ENCODE measurements at regions not wholly inside any gene's neighbourhood (a gene's known extent, or its start where the extent isn't known, plus 50 kb on each side); places are given as distances from the start of the nearest gene placed in this dataset.
"Not testable (repeated sequence)": the region's sequence is repeated elsewhere in the genome, so short reads cannot be mapped to it uniquely, and the experiment has no call there.

DNA sequence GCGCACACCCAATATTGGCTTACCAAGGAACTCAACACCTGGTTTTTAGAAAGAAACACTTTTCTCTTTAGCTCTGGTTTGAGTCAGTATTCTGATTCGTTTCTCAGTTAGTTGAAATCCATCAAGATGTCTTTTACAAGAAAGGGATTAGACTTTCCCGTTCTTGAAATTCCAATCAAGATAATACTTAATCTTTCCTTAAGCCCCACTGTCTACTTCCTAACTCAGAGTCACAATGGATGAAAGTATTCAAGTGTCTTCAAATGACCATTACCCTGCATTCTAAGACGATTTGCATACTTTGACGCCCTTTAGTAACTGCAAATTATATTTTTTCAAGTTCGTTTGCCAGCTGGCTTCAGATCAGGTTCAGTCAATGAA lies 189.8 kb downstream of the USP22 start:
- TF ChIP-seq EP300 (IDR thresholded peaks at IDR 0.05; ENCODE audit: low read depth) (no peak), POLR2AphosphoS5 (IDR thresholded peaks at IDR 0.05) (no peak), CTCF (IDR thresholded peaks at IDR 0.05) (no peak), POLR2A (IDR thresholded peaks at IDR 0.05) (no peak)
- H3K27ac ChIP-seq = peak overlapping the region in 1 of 4 donors; percentile 68
- in situ Hi-C loops (cut with MboI; ENCODE audit: low pct_ligation_motif_present in 1 of 4, low pct_unique_long_range_greater_than_20kb in 1 of 4, low sequenced_read_pairs in 3 of 4) (no loop called here), intact Hi-C loops (cut with DNase I; ENCODE audit: low total_unique reads) (no loop called here)
- peak overlapping the region in 2 of 4 donors; percentile 25 to 37 for H3K4me3 ChIP-seq
- no peaks in the 10 kb centered on the region for H3K9me3 ChIP-seq
- no peaks in the 10 kb centered on the region for H3K36me3 ChIP-seq
- peaks cover 0 to 8% (median 6%) of the 10 kb centered on the region in 4 donors for H3K4me1 ChIP-seq
- 3 to 13% methylated on average over 4 to 6 of the region's 6 CpGs for whole genome bisulfite sequencing, 2 donors (ENCODE audit: low coverage in 1 of 2)
- no peak for DNase-seq
- peaks cover 25% of the 10 kb centered on the region for H3K27me3 ChIP-seq

DNA sequence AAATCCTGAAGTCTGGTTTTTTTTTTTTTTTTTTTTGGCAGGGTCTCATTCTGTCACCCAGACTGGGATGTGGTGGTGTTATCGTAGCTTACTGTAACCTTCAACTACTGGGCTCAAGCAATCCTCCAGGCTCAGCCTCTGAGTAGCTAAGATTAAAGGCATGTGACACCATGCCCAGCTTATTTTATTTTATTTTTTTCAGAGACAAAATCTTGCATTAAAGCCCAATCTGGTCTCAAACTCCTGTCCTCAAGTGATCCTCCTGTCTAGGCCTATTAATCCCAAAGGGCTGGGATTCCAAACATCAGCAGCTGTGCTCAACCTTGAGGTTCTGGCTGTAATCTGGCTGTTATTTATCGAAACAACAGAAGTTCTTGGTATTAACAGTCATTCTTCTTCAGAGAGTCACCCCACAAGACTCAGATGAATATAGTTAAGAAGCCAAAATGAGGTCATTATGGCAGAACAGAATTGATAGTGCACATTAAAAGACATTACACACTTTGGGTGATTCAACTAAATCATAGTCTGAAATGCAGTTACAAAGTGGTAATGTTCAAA lies 186.8 kb downstream of the USP22 start:
- DNase-seq; H3K4me3 ChIP-seq; H3K9me3 ChIP-seq; H3K36me3 ChIP-seq; H3K27me3 ChIP-seq; H3K27ac ChIP-seq; intact Hi-C loops (cut with DNase I; ENCODE audit: low total_unique reads); in situ Hi-C loops (cut with MboI; ENCODE audit: low pct_ligation_motif_present in 1 of 4, low pct_unique_long_range_greater_than_20kb in 1 of 4, low sequenced_read_pairs in 3 of 4); H3K4me1 ChIP-seq: not testable (repeated sequence)
- WGBS, 2 donors (ENCODE audit: low coverage in 1 of 2) = 71 to 87% methylated on average over 1 of the region's 2 CpGs

GRCh38 chr17:20866444-20867209 lies 176.2 kb downstream of the USP22 start:
- in situ Hi-C loops (cut with MboI; ENCODE audit: low pct_ligation_motif_present in 1 of 4, low pct_unique_long_range_greater_than_20kb in 1 of 4, low sequenced_read_pairs in 3 of 4); DNase-seq; H3K36me3 ChIP-seq; H3K27ac ChIP-seq; H3K9me3 ChIP-seq; H3K27me3 ChIP-seq; H3K4me1 ChIP-seq; H3K4me3 ChIP-seq; intact Hi-C loops (cut with DNase I; ENCODE audit: low total_unique reads): not testable (repeated sequence)
- 75 to 91% methylated on average over 8 to 14 of the region's 17 CpGs for WGBS, 2 donors (ENCODE audit: low coverage in 1 of 2)

GRCh38 chr17:20867436-20867937 lies 175.3 kb downstream of the USP22 start:
- in situ Hi-C loops (cut with MboI; ENCODE audit: low pct_ligation_motif_present in 1 of 4, low pct_unique_long_range_greater_than_20kb in 1 of 4, low sequenced_read_pairs in 3 of 4); DNase-seq; H3K27ac ChIP-seq; H3K4me1 ChIP-seq; H3K4me3 ChIP-seq; H3K27me3 ChIP-seq; H3K36me3 ChIP-seq; H3K9me3 ChIP-seq; intact Hi-C loops (cut with DNase I; ENCODE audit: low total_unique reads): not testable (repeated sequence)
- 58% methylated on average over 6 of the region's 6 CpGs; no CpG with 5 or more reads in 1 of the 2 donors for WGBS, 2 donors (ENCODE audit: low coverage in 1 of 2)

- in situ Hi-C loops (cut with MboI; ENCODE audit: low pct_ligation_motif_present in 1 of 4, low pct_unique_long_range_greater_than_20kb in 1 of 4, low sequenced_read_pairs in 3 of 4); H3K36me3 ChIP-seq; intact Hi-C loops (cut with DNase I; ENCODE audit: low total_unique reads); H3K27me3 ChIP-seq; H3K4me1 ChIP-seq; H3K9me3 ChIP-seq; H3K4me3 ChIP-seq; DNase-seq; H3K27ac ChIP-seq: not testable (repeated sequence)
- WGBS, 2 donors (ENCODE audit: low coverage in 1 of 2) = 89 to 95% methylated on average over 10 to 25 of the region's 25 CpGs
Observed at GRCh38 chr17:20867938-20868661, 174.7 kb downstream of the USP22 start.

GRCh38 chr17:20868662-20869007 lies 174.2 kb downstream of the USP22 start:
- H3K4me3 ChIP-seq; H3K36me3 ChIP-seq; H3K9me3 ChIP-seq; intact Hi-C loops (cut with DNase I; ENCODE audit: low total_unique reads); in situ Hi-C loops (cut with MboI; ENCODE audit: low pct_ligation_motif_present in 1 of 4, low pct_unique_long_range_greater_than_20kb in 1 of 4, low sequenced_read_pairs in 3 of 4); H3K27me3 ChIP-seq; H3K27ac ChIP-seq; H3K4me1 ChIP-seq; DNase-seq: not testable (repeated sequence)
- WGBS, 2 donors (ENCODE audit: low coverage in 1 of 2) = 88 to 89% methylated on average over 5 to 8 of the region's 8 CpGs

- DNase-seq; H3K36me3 ChIP-seq; in situ Hi-C loops (cut with MboI; ENCODE audit: low pct_ligation_motif_present in 1 of 4, low pct_unique_long_range_greater_than_20kb in 1 of 4, low sequenced_read_pairs in 3 of 4); H3K4me1 ChIP-seq; H3K4me3 ChIP-seq; intact Hi-C loops (cut with DNase I; ENCODE audit: low total_unique reads); H3K9me3 ChIP-seq; H3K27ac ChIP-seq: not testable (repeated sequence)
- H3K27me3 ChIP-seq = peaks cover 20% of the 10 kb centered on the region
- 76 to 81% methylated on average over 3 to 4 of the region's 4 CpGs for WGBS, 2 donors (ENCODE audit: low coverage in 1 of 2)
Observed at GRCh38 chr17:20873173-20873572, 169.6 kb downstream of the USP22 start.

DNA sequence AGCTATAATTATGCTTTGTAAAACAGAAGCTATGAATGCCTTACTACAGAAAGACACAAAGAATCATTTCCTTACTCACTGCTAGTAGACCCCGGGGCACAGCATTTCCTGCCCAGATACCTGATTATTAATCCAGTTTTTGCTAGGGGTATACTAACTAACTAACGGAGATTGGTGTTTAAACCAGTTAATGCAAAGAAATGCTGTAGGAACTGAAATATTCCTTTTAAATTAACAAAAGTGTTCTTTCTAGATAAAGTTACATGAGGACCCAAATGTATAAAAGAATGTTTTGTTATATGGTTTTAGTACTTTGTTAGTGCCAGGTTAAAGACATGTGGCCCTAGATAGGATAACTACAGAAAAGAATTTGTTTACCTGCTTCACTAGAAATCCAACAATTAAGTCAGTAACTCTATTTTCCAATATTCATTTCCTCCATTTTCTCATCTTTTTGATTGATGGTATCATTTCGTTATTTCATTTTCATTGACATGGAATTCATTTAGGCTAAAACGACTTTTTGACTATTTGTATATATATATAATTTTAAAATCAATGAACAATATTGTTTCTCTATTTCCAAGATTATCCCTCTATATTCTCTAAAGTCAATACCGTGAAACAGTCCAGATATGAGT lies 169.0 kb downstream of the USP22 start:
- H3K4me3 ChIP-seq; in situ Hi-C loops (cut with MboI; ENCODE audit: low pct_ligation_motif_present in 1 of 4, low pct_unique_long_range_greater_than_20kb in 1 of 4, low sequenced_read_pairs in 3 of 4); H3K4me1 ChIP-seq; DNase-seq; H3K27ac ChIP-seq; H3K36me3 ChIP-seq; intact Hi-C loops (cut with DNase I; ENCODE audit: low total_unique reads); H3K9me3 ChIP-seq: not testable (repeated sequence)
- peaks cover 20% of the 10 kb centered on the region for H3K27me3 ChIP-seq
- WGBS, 2 donors (ENCODE audit: low coverage in 1 of 2) = 70 to 81% methylated on average over 5 of the region's 5 CpGs

GRCh38 chr17:20877384-20877783 lies 165.4 kb downstream of the USP22 start:
- H3K36me3 ChIP-seq; DNase-seq; H3K27ac ChIP-seq; H3K4me3 ChIP-seq; intact Hi-C loops (cut with DNase I; ENCODE audit: low total_unique reads); H3K9me3 ChIP-seq; in situ Hi-C loops (cut with MboI; ENCODE audit: low pct_ligation_motif_present in 1 of 4, low pct_unique_long_range_greater_than_20kb in 1 of 4, low sequenced_read_pairs in 3 of 4); H3K4me1 ChIP-seq: not testable (repeated sequence)
- WGBS, 2 donors (ENCODE audit: low coverage in 1 of 2) = 81% methylated on average over 1 of the region's 1 CpG; no CpG with 5 or more reads in 1 of the 2 donors
- H3K27me3 ChIP-seq = peaks cover 31% of the 10 kb centered on the region

Measured in transverse colon (tissue), 4 donors.